ENCODE measurements at regions not wholly inside any gene's neighbourhood (a gene's known extent, or its start where the extent isn't known, plus 50 kb on each side); places are given as distances from the start of the nearest gene placed in this dataset.
"Not testable (repeated sequence)": the region's sequence is repeated elsewhere in the genome, so short reads cannot be mapped to it uniquely, and the experiment has no call there.

GRCh38 chr5:121106721-121107690 is 642.9 kb downstream of the PRR16 start:
- not testable (repeated sequence) for H3K36me3 ChIP-seq (ENCODE audit: control insufficient read depth in 2 of 2, insufficient read depth in 2 of 2, low read length in 1 of 2); H3K27ac ChIP-seq (ENCODE audit: low read depth in 1 of 2, low read length in 1 of 2); H3K4me3 ChIP-seq (ENCODE audit: low read length in 2 of 2); DNase-seq (ENCODE audit: low read depth in 6 of 9, low spot score in 9 of 9); H3K27me3 ChIP-seq (ENCODE audit: control insufficient read depth in 2 of 2, insufficient read depth in 1 of 2, low read length in 1 of 2); H3K4me1 ChIP-seq (ENCODE audit: control insufficient read depth in 2 of 2, insufficient read depth in 2 of 2, low read length in 2 of 2)
- peaks cover 0 to 17% of the 10 kb centered on the region in 2 donors for H3K9me3 ChIP-seq (ENCODE audit: control insufficient read depth in 2 of 2, insufficient read depth in 1 of 2, low read length in 1 of 2)
- 89% methylated on average over 33 of the region's 33 CpGs for WGBS

GRCh38 chr5:121108725-121109124 is 644.6 kb downstream of the PRR16 start:
- WGBS = 90% methylated on average over 10 of the region's 10 CpGs
- peaks cover 0 to 17% of the 10 kb centered on the region in 2 donors for H3K9me3 ChIP-seq (ENCODE audit: control insufficient read depth in 2 of 2, insufficient read depth in 1 of 2, low read length in 1 of 2)
- H3K4me3 ChIP-seq (ENCODE audit: low read length in 2 of 2) = no peak overlapping the region
- no peaks in the 10 kb centered on the region for H3K4me1 ChIP-seq (ENCODE audit: control insufficient read depth in 2 of 2, insufficient read depth in 2 of 2, low read length in 2 of 2)
- no peak for DNase-seq (ENCODE audit: low read depth in 6 of 9, low spot score in 9 of 9)
- no peak overlapping the region for H3K27ac ChIP-seq (ENCODE audit: low read depth in 1 of 2, low read length in 1 of 2)
- H3K36me3 ChIP-seq (ENCODE audit: control insufficient read depth in 2 of 2, insufficient read depth in 2 of 2, low read length in 1 of 2) = no peaks in the 10 kb centered on the region
- H3K27me3 ChIP-seq (ENCODE audit: control insufficient read depth in 2 of 2, insufficient read depth in 1 of 2, low read length in 1 of 2) = no peaks in the 10 kb centered on the region

- no peaks in the 10 kb centered on the region for H3K27me3 ChIP-seq (ENCODE audit: control insufficient read depth in 2 of 2, insufficient read depth in 1 of 2, low read length in 1 of 2)
- H3K9me3 ChIP-seq (ENCODE audit: control insufficient read depth in 2 of 2, insufficient read depth in 1 of 2, low read length in 1 of 2) = peaks cover 0 to 17% of the 10 kb centered on the region in 2 donors
- WGBS = 0% methylated on average over 1 of the region's 1 CpG
- no peaks in the 10 kb centered on the region for H3K36me3 ChIP-seq (ENCODE audit: control insufficient read depth in 2 of 2, insufficient read depth in 2 of 2, low read length in 1 of 2)
- no peak for DNase-seq (ENCODE audit: low read depth in 6 of 9, low spot score in 9 of 9)
- no peak overlapping the region for H3K27ac ChIP-seq (ENCODE audit: low read depth in 1 of 2, low read length in 1 of 2)
- H3K4me1 ChIP-seq (ENCODE audit: control insufficient read depth in 2 of 2, insufficient read depth in 2 of 2, low read length in 2 of 2) = no peaks in the 10 kb centered on the region
- H3K4me3 ChIP-seq (ENCODE audit: low read length in 2 of 2) = no peak overlapping the region
Measured at GRCh38 chr5:121109817-121110216, 645.7 kb downstream of the PRR16 start.

- Histone ChIP-seq H3K27me3 (ENCODE audit: control insufficient read depth in 2 of 2, insufficient read depth in 1 of 2, low read length in 1 of 2) (no peaks in the 10 kb centered on the region), H3K4me3 (ENCODE audit: low read length in 2 of 2) (no peak overlapping the region)
- WGBS = 93% methylated on average over 4 of the region's 4 CpGs
Measured at GRCh38 chr5:121121786-121122185, 657.7 kb downstream of the PRR16 start.

GRCh38 chr5:121138495-121138907 is 674.4 kb downstream of the PRR16 start:
- no peaks in the 10 kb centered on the region for H3K27me3 ChIP-seq (ENCODE audit: control insufficient read depth in 2 of 2, insufficient read depth in 1 of 2, low read length in 1 of 2)
- no peaks in the 10 kb centered on the region for H3K4me1 ChIP-seq (ENCODE audit: control insufficient read depth in 2 of 2, insufficient read depth in 2 of 2, low read length in 2 of 2)
- no peak for DNase-seq (ENCODE audit: low read depth in 6 of 9, low spot score in 9 of 9)
- no peaks in the 10 kb centered on the region for H3K36me3 ChIP-seq (ENCODE audit: control insufficient read depth in 2 of 2, insufficient read depth in 2 of 2, low read length in 1 of 2)
- no peak overlapping the region for H3K4me3 ChIP-seq (ENCODE audit: low read length in 2 of 2)
- WGBS = 42% methylated on average over 1 of the region's 1 CpG
- no peak overlapping the region for H3K27ac ChIP-seq (ENCODE audit: low read depth in 1 of 2, low read length in 1 of 2)
- H3K9me3 ChIP-seq (ENCODE audit: control insufficient read depth in 2 of 2, insufficient read depth in 1 of 2, low read length in 1 of 2) = no peaks in the 10 kb centered on the region

More at GRCh38 chr5:121121786-121122185, 657.7 kb downstream of the PRR16 start:
- no peaks in the 10 kb centered on the region for H3K9me3 ChIP-seq (ENCODE audit: control insufficient read depth in 2 of 2, insufficient read depth in 1 of 2, low read length in 1 of 2)
- no peaks in the 10 kb centered on the region for H3K36me3 ChIP-seq (ENCODE audit: control insufficient read depth in 2 of 2, insufficient read depth in 2 of 2, low read length in 1 of 2)
- H3K4me1 ChIP-seq (ENCODE audit: control insufficient read depth in 2 of 2, insufficient read depth in 2 of 2, low read length in 2 of 2) = no peaks in the 10 kb centered on the region
- DNase-seq (ENCODE audit: low read depth in 6 of 9, low spot score in 9 of 9) = no peak
- no peak overlapping the region for H3K27ac ChIP-seq (ENCODE audit: low read depth in 1 of 2, low read length in 1 of 2)

- no peaks in the 10 kb centered on the region for H3K27me3 ChIP-seq (ENCODE audit: control insufficient read depth in 2 of 2, insufficient read depth in 1 of 2, low read length in 1 of 2)
- no peak for DNase-seq (ENCODE audit: low read depth in 6 of 9, low spot score in 9 of 9)
- no peaks in the 10 kb centered on the region for H3K4me1 ChIP-seq (ENCODE audit: control insufficient read depth in 2 of 2, insufficient read depth in 2 of 2, low read length in 2 of 2)
- H3K4me3 ChIP-seq (ENCODE audit: low read length in 2 of 2) = no peak overlapping the region
- no peaks in the 10 kb centered on the region for H3K36me3 ChIP-seq (ENCODE audit: control insufficient read depth in 2 of 2, insufficient read depth in 2 of 2, low read length in 1 of 2)
- H3K9me3 ChIP-seq (ENCODE audit: control insufficient read depth in 2 of 2, insufficient read depth in 1 of 2, low read length in 1 of 2) = no peaks in the 10 kb centered on the region
- H3K27ac ChIP-seq (ENCODE audit: low read depth in 1 of 2, low read length in 1 of 2) = no peak overlapping the region
- 76% methylated on average over 1 of the region's 1 CpG for WGBS
Measured at GRCh38 chr5:121138952-121139351, 674.9 kb downstream of the PRR16 start.

- Histone ChIP-seq H3K4me3 (ENCODE audit: low read length in 2 of 2) (no peak overlapping the region), H3K9me3 (ENCODE audit: control insufficient read depth in 2 of 2, insufficient read depth in 1 of 2, low read length in 1 of 2) (no peaks in the 10 kb centered on the region), H3K4me1 (ENCODE audit: control insufficient read depth in 2 of 2, insufficient read depth in 2 of 2, low read length in 2 of 2) (no peaks in the 10 kb centered on the region), H3K27me3 (ENCODE audit: control insufficient read depth in 2 of 2, insufficient read depth in 1 of 2, low read length in 1 of 2) (no peaks in the 10 kb centered on the region), H3K36me3 (ENCODE audit: control insufficient read depth in 2 of 2, insufficient read depth in 2 of 2, low read length in 1 of 2) (no peaks in the 10 kb centered on the region), H3K27ac (ENCODE audit: low read depth in 1 of 2, low read length in 1 of 2) (no peak overlapping the region)
- 95% methylated on average over 1 of the region's 1 CpG for WGBS
- DNase-seq (ENCODE audit: low read depth in 6 of 9, low spot score in 9 of 9) = no peak
Measured at GRCh38 chr5:121144764-121145163, 680.7 kb downstream of the PRR16 start.

GRCh38 chr5:121151534-121151933 is 687.4 kb downstream of the PRR16 start:
- no peak for DNase-seq (ENCODE audit: low read depth in 6 of 9, low spot score in 9 of 9)
- no peak overlapping the region for H3K4me3 ChIP-seq (ENCODE audit: low read length in 2 of 2)
- H3K9me3 ChIP-seq (ENCODE audit: control insufficient read depth in 2 of 2, insufficient read depth in 1 of 2, low read length in 1 of 2) = no peaks in the 10 kb centered on the region
- H3K36me3 ChIP-seq (ENCODE audit: control insufficient read depth in 2 of 2, insufficient read depth in 2 of 2, low read length in 1 of 2) = no peaks in the 10 kb centered on the region
- no peaks in the 10 kb centered on the region for H3K27me3 ChIP-seq (ENCODE audit: control insufficient read depth in 2 of 2, insufficient read depth in 1 of 2, low read length in 1 of 2)
- WGBS = 98% methylated on average over 2 of the region's 2 CpGs
- no peaks in the 10 kb centered on the region for H3K4me1 ChIP-seq (ENCODE audit: control insufficient read depth in 2 of 2, insufficient read depth in 2 of 2, low read length in 2 of 2)
- H3K27ac ChIP-seq (ENCODE audit: low read depth in 1 of 2, low read length in 1 of 2) = no peak overlapping the region

- Histone ChIP-seq H3K36me3 (ENCODE audit: control insufficient read depth in 2 of 2, insufficient read depth in 2 of 2, low read length in 1 of 2) (no peaks in the 10 kb centered on the region), H3K27ac (ENCODE audit: low read depth in 1 of 2, low read length in 1 of 2) (no peak overlapping the region), H3K4me1 (ENCODE audit: control insufficient read depth in 2 of 2, insufficient read depth in 2 of 2, low read length in 2 of 2) (no peaks in the 10 kb centered on the region), H3K9me3 (ENCODE audit: control insufficient read depth in 2 of 2, insufficient read depth in 1 of 2, low read length in 1 of 2) (no peaks in the 10 kb centered on the region), H3K4me3 (ENCODE audit: low read length in 2 of 2) (no peak overlapping the region), H3K27me3 (ENCODE audit: control insufficient read depth in 2 of 2, insufficient read depth in 1 of 2, low read length in 1 of 2) (no peaks in the 10 kb centered on the region)
- no peak for DNase-seq (ENCODE audit: low read depth in 6 of 9, low spot score in 9 of 9)
Measured at GRCh38 chr5:121152411-121152810, 688.3 kb downstream of the PRR16 start.

Measured in thymus (tissue), 11 donors.